Tibial nerve (tissue), 4 donors: ENCODE measurements at regions not wholly inside any gene's neighbourhood (a gene's known extent, or its start where the extent isn't known, plus 50 kb on each side); places are given as distances from the start of the nearest gene placed in this dataset.
A peak's percentile ranks its signal among the peaks of the same experiment; 100 is the strongest.
"Not testable (repeated sequence)": the region's sequence is repeated elsewhere in the genome, so short reads cannot be mapped to it uniquely, and the experiment has no call there.

ENCODE experiments used
- DNase-seq, 2 donors: peaks; one replicate each; pipeline ENCODE4 v3.0.0-alpha.2; 2019; ENCODE audit warnings: low spot score in 2 of 2
- H3K27ac ChIP-seq, 4 donors: fragments of 200-600 bp; sonication (generic) in 3 of 4; one replicate each; pipeline ENCODE4 v1.5.1; 2017 to 2019; ENCODE audit warnings: mild to moderate bottlenecking in 1 of 4
- H3K27me3 ChIP-seq, 2 donors: fragments of 200-600 bp; sonication (generic) in 1 of 2; one replicate each; pipeline versions ENCODE4 v1.5.1 to v1.6.0; 2017 to 2019
- H3K36me3 ChIP-seq, 3 donors: fragments of 200-600 bp; sonication (generic); one replicate each; pipeline ENCODE4 v1.5.1; 2018 to 2019
- H3K4me1 ChIP-seq, 4 donors: fragments of 200-600 bp; sonication (generic) in 3 of 4; one replicate each; pipeline ENCODE4 v1.5.1; 2017 to 2019
- H3K4me3 ChIP-seq, 4 donors: fragments of 200-600 bp; sonication (generic) in 3 of 4; one replicate each; pipeline ENCODE4 v1.5.1; 2017 to 2019; ENCODE audit warnings: mild to moderate bottlenecking in 1 of 4, moderate library complexity in 1 of 4
- H3K9me3 ChIP-seq, 4 donors: fragments of 200-600 bp; sonication (generic) in 3 of 4; one replicate each; pipeline ENCODE4 v1.5.1; 2017 to 2019
- EP300 ChIP-seq, 2 donors: sonication (generic); formaldehyde crosslinking; IDR thresholded peaks; one replicate each; pipeline ENCODE4 v1.6.1; 2017; ENCODE audit warnings: antibody characterized with exemption in 2 of 2, mild to moderate bottlenecking in 1 of 2
- POLR2A ChIP-seq, 2 donors: fragments of 450-650 bp; IDR thresholded peaks; one replicate each; pipeline ENCODE4 v1.6.1; 2017; ENCODE audit warnings: antibody characterized with exemption in 2 of 2, mild to moderate bottlenecking in 2 of 2, moderate library complexity in 2 of 2
- WGBS, 2 donors: methylation state at CpG; one replicate each; pipeline ENCODE4 v1.1.5; 2018; 5-methylcytosine and 5-hydroxymethylcytosine counted together
- TF ChIP-seq, protein P1 (sequence below), 5 experiments: fragments of 200-600 bp in 3 of 5; fragments of 450-650 bp in 2 of 5; sonication (generic) in 3 of 5; IDR thresholded peaks; one replicate each; pipeline ENCODE4 v1.5.1; 2016 to 2019; ENCODE audit warnings: antibody characterized with exemption in 5 of 5, mild to moderate bottlenecking in 3 of 5, moderate library complexity in 2 of 5

- H3K4me1 ChIP-seq = peaks cover 0 to 24% (median 8%) of the 10 kb centered on the region in 4 donors
- H3K27me3 ChIP-seq = no peaks in the 10 kb centered on the region
- WGBS, 2 donors = 85 to 86% methylated on average over 1 of the region's 1 CpG
- TF ChIP-seq EP300 (IDR thresholded peaks at IDR 0.05) (no peak), POLR2A (IDR thresholded peaks at IDR 0.05) (no peak)
- TF ChIP-seq, protein P1, sequence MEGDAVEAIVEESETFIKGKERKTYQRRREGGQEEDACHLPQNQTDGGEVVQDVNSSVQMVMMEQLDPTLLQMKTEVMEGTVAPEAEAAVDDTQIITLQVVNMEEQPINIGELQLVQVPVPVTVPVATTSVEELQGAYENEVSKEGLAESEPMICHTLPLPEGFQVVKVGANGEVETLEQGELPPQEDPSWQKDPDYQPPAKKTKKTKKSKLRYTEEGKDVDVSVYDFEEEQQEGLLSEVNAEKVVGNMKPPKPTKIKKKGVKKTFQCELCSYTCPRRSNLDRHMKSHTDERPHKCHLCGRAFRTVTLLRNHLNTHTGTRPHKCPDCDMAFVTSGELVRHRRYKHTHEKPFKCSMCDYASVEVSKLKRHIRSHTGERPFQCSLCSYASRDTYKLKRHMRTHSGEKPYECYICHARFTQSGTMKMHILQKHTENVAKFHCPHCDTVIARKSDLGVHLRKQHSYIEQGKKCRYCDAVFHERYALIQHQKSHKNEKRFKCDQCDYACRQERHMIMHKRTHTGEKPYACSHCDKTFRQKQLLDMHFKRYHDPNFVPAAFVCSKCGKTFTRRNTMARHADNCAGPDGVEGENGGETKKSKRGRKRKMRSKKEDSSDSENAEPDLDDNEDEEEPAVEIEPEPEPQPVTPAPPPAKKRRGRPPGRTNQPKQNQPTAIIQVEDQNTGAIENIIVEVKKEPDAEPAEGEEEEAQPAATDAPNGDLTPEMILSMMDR (IDR thresholded peaks at IDR 0.05) = no peak
- H3K36me3 ChIP-seq = no peaks in the 10 kb centered on the region
- no peak overlapping the region for H3K27ac ChIP-seq
- no peaks in the 10 kb centered on the region for H3K9me3 ChIP-seq
- no peak overlapping the region for H3K4me3 ChIP-seq
- no peak for DNase-seq
Measured at GRCh38 chr5:38678076-38678475, 121.6 kb upstream of the LIFR start.

DNA sequence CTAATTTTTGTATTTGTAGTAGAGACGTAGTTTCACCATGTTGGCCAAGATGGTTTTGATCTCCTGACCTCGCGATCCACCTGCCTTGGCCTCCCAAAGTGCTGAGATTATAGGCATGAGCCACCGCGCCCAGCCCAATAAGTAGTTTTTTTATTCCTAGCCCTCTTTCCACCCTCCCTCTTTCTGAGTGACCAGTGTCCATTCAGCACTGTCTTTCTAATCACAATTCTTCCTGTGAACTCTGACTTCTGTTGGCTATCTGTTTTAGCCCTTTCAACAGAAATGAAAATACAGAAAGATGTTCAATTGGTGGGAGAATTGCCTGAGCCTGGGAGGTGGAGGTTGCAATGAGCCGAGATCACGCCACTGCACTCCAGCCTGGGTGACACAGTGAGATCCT is 122.3 kb upstream of the LIFR start:
- WGBS, 2 donors = 89 to 97% methylated on average over 7 of the region's 7 CpGs
- peaks cover 0 to 24% (median 8%) of the 10 kb centered on the region in 4 donors for H3K4me1 ChIP-seq
- H3K4me3 ChIP-seq, H3K27me3 ChIP-seq, H3K27ac ChIP-seq, H3K9me3 ChIP-seq, DNase-seq, H3K36me3 ChIP-seq: not testable (repeated sequence)

- no peaks in the 10 kb centered on the region for H3K27me3 ChIP-seq
- no peak overlapping the region for H3K27ac ChIP-seq
- peaks cover 0 to 24% (median 8%) of the 10 kb centered on the region in 4 donors for H3K4me1 ChIP-seq
- no peak for TF ChIP-seq EP300 (IDR thresholded peaks at IDR 0.05)
- TF ChIP-seq, protein P1 (IDR thresholded peaks at IDR 0.05) = no peak
- no peak for TF ChIP-seq POLR2A (IDR thresholded peaks at IDR 0.05)
- WGBS, 2 donors = 40 to 47% methylated on average over 5 of the region's 5 CpGs
- no peaks in the 10 kb centered on the region for H3K36me3 ChIP-seq
- H3K4me3 ChIP-seq = no peak overlapping the region
- no peak for DNase-seq
- no peaks in the 10 kb centered on the region for H3K9me3 ChIP-seq
Measured at GRCh38 chr5:38680094-38680825, 123.8 kb upstream of the LIFR start.

- Histone ChIP-seq H3K27ac (no peak overlapping the region), H3K9me3 (no peaks in the 10 kb centered on the region), H3K4me1 (peaks cover 0 to 24% (median 8%) of the 10 kb centered on the region in 4 donors), H3K27me3 (no peaks in the 10 kb centered on the region), H3K4me3 (no peak overlapping the region), H3K36me3 (no peaks in the 10 kb centered on the region)
- no peak for TF ChIP-seq POLR2A (IDR thresholded peaks at IDR 0.05)
- TF ChIP-seq EP300 (IDR thresholded peaks at IDR 0.05) = peak in 1 of 2 donors; percentile 3
- DNase-seq = no peak
- 45 to 51% methylated on average over 3 of the region's 3 CpGs for WGBS, 2 donors
Measured at GRCh38 chr5:38681029-38681706, 124.7 kb upstream of the LIFR start.

DNA sequence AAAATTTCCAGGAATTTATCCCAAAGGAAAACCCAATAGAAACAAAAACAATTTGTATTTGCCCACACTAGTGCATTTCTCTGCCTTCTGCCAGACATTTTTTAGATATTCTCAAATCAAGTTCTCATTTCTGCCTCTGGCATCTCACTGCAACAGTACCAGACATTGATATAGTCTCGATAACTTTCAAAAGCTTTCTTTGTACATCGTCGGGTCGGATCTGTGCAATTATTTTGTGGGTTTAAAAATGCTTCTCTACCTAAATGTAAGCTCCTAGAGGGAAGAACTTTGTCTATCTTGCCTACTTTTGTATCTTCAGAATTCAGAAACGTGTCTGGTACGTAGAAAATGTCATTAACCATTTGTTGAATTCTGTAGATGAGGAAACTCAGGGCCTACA is 125.5 kb upstream of the LIFR start:
- WGBS, 2 donors = 23 to 33% methylated on average over 6 of the region's 6 CpGs
- no peaks in the 10 kb centered on the region for H3K9me3 ChIP-seq
- no peak overlapping the region for H3K4me3 ChIP-seq
- peak overlapping the region in 1 of 4 donors; percentile 8 for H3K27ac ChIP-seq
- TF ChIP-seq, protein P1 (IDR thresholded peaks at IDR 0.05) = no peak
- TF ChIP-seq EP300 (IDR thresholded peaks at IDR 0.05) (no peak), POLR2A (IDR thresholded peaks at IDR 0.05) (no peak)
- no peaks in the 10 kb centered on the region for H3K27me3 ChIP-seq
- DNase-seq = no peak
- H3K4me1 ChIP-seq = peaks cover 0 to 24% (median 8%) of the 10 kb centered on the region in 4 donors
- no peaks in the 10 kb centered on the region for H3K36me3 ChIP-seq

DNA sequence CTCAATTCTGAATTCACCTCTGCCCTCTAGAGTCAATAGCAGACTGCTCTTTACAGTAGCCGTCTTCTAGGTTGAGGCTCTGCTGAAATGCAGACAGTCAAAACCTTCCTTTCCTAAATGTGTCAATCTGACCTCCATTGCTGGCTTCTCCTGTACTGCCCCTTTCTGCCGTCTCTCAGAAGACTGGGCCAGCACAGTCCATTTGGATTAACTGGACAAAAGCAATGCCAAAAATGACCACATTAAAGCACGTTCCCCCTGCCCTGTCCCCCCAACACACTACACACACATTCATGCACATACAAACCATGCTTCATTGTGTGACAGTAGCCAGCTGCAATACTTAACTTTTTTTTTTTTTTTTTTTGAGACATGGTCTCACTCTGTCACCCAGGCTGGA is 130.2 kb upstream of the LIFR start:
- Histone ChIP-seq H3K4me3 (no peak overlapping the region), H3K36me3 (no peaks in the 10 kb centered on the region), H3K9me3 (no peaks in the 10 kb centered on the region), H3K27ac (no peak overlapping the region), H3K27me3 (no peaks in the 10 kb centered on the region), H3K4me1 (peaks cover 0 to 12% (median 2%) of the 10 kb centered on the region in 4 donors)
- WGBS, 2 donors = 71 to 78% methylated on average over 3 of the region's 3 CpGs
- no peak for DNase-seq
- no peak for TF ChIP-seq POLR2A (IDR thresholded peaks at IDR 0.05)
- TF ChIP-seq, protein P1 (IDR thresholded peaks at IDR 0.05) = no peak
